Natural killer cell (primary cell): ENCODE measurements at regions not wholly inside any gene's neighbourhood (a gene's known extent, or its start where the extent isn't known, plus 50 kb on each side); places are given as distances from the start of the nearest gene placed in this dataset.

Experiments used
- ATAC-seq, 3 donors: fragments of 150-1000 bp in 2 of 3; fragments of 200-7000 bp in 1 of 3; cut with Tn5 transposase; 1 replicate in 1 of 3; 2 replicates in 2 of 3; pipeline ENCODE4 v1.10.0; 2021; ENCODE audit warnings: mild to moderate bottlenecking in 2 of 3, moderate library complexity in 2 of 3
- DNase-seq, 2 donors: peaks; one replicate each; pipeline versions ENCODE4 v3.0.0 to v3.0.0-alpha.2; 2013 to 2021; ENCODE audit warnings: mixed read lengths in 1 of 2
- H3K27ac ChIP-seq: one replicate; pipeline ENCODE4 v1.5.1; 2013; ENCODE audit warnings: mild to moderate bottlenecking, low read length
- H3K27me3 ChIP-seq: one replicate; pipeline ENCODE4 v1.6.1; 2013; ENCODE audit warnings: low read length; ENCODE audit not compliant: control insufficient read depth, insufficient read depth
- H3K36me3 ChIP-seq: one replicate; pipeline ENCODE4 v1.6.1; 2013; ENCODE audit warnings: low read length; ENCODE audit not compliant: control insufficient read depth, insufficient read depth
- H3K4me1 ChIP-seq: one replicate; pipeline ENCODE4 v1.6.1; 2013; ENCODE audit warnings: low read length; ENCODE audit not compliant: control insufficient read depth, insufficient read depth
- H3K4me3 ChIP-seq: one replicate; pipeline ENCODE4 v1.5.1; 2013; ENCODE audit warnings: low read length
- H3K9me3 ChIP-seq: one replicate; pipeline ENCODE4 v1.6.1; 2013; ENCODE audit warnings: low read length; ENCODE audit not compliant: control insufficient read depth, insufficient read depth
- H3K27ac Mint-ChIP-seq, 2 donors: one replicate each; pipeline ENCODE4 v1.8.0; 2022; ENCODE audit warnings: mild to moderate bottlenecking in 2 of 2, mixed read lengths in 2 of 2, moderate library complexity in 1 of 2
- H3K27me3 Mint-ChIP-seq, 2 donors: one replicate each; pipeline ENCODE4 v1.8.0; 2022; ENCODE audit warnings: low read depth in 2 of 2, mixed read lengths in 2 of 2
- H3K36me3 Mint-ChIP-seq: one replicate; pipeline ENCODE4 v1.8.0; 2022; ENCODE audit warnings: mixed read lengths
- H3K4me1 Mint-ChIP-seq, 2 donors: one replicate each; pipeline ENCODE4 v1.8.0; 2022; ENCODE audit warnings: mixed read lengths in 2 of 2
- H3K4me3 Mint-ChIP-seq: one replicate; pipeline ENCODE4 v1.8.0; 2022; ENCODE audit warnings: mild to moderate bottlenecking, moderate library complexity, mixed read lengths
- H3K9me3 Mint-ChIP-seq, 2 donors: one replicate each; pipeline ENCODE4 v1.8.0; 2022; ENCODE audit warnings: mixed read lengths in 2 of 2
- WGBS: methylation state at CpG from one replicate; pipeline ENCODE4 v1.1.7; 2013; ENCODE audit warnings: missing lambda C conversion rate; ENCODE audit not compliant: insufficient coverage; 5-methylcytosine and 5-hydroxymethylcytosine counted together
- intact Hi-C: fragments of 100-400 bp; cut with micrococcal nuclease; formaldehyde crosslinking; loops from one replicate; pipeline ENCODE4 v1.14.2; 2022
- TF ChIP-seq, protein P1 (sequence below): fragments of 200-600 bp; IDR thresholded peaks from one replicate; pipeline ENCODE4 v1.8.0; 2022; ENCODE audit warnings: antibody characterized with exemption

DNA sequence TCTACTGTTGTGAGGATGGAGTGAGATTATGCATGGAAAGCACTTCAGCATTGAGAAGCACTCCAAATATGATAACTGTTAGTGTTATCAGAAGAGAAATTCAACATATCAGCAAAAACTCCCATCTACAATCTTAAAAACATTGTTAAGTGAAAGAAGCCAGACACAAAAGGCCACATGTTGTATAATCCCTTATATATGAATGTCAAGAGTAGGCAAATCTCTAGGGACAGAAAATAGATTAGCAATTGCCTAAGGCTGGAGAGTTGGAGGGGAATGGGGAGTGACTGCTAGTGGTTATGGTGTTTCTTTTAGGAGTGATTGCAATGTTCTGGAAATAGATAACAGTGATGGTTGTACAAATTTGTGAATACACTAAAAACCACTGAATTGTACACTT is 122.5 kb upstream of the LNX1 start:
- Histone ChIP-seq H3K4me3 (no peak overlapping the region), H3K9me3 (no peaks in the 10 kb centered on the region), H3K4me1 (no peaks in the 10 kb centered on the region), H3K27ac (no peak overlapping the region), H3K27me3 (no peaks in the 10 kb centered on the region), H3K36me3 (no peaks in the 10 kb centered on the region)
- TF ChIP-seq, protein P1, sequence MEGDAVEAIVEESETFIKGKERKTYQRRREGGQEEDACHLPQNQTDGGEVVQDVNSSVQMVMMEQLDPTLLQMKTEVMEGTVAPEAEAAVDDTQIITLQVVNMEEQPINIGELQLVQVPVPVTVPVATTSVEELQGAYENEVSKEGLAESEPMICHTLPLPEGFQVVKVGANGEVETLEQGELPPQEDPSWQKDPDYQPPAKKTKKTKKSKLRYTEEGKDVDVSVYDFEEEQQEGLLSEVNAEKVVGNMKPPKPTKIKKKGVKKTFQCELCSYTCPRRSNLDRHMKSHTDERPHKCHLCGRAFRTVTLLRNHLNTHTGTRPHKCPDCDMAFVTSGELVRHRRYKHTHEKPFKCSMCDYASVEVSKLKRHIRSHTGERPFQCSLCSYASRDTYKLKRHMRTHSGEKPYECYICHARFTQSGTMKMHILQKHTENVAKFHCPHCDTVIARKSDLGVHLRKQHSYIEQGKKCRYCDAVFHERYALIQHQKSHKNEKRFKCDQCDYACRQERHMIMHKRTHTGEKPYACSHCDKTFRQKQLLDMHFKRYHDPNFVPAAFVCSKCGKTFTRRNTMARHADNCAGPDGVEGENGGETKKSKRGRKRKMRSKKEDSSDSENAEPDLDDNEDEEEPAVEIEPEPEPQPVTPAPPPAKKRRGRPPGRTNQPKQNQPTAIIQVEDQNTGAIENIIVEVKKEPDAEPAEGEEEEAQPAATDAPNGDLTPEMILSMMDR: no peak
- Mint-ChIP-seq H3K4me1 (no peaks in the 10 kb centered on the region), H3K9me3 (no peaks in the 10 kb centered on the region), H3K36me3 (no peaks in the 10 kb centered on the region), H3K27ac (no peak overlapping the region), H3K27me3 (peaks cover 0 to 6% of the 10 kb centered on the region in 2 donors), H3K4me3 (no peak overlapping the region)
- ATAC-seq (no peak), DNase-seq (no peak)
- intact Hi-C loops: no loop called here

DNA sequence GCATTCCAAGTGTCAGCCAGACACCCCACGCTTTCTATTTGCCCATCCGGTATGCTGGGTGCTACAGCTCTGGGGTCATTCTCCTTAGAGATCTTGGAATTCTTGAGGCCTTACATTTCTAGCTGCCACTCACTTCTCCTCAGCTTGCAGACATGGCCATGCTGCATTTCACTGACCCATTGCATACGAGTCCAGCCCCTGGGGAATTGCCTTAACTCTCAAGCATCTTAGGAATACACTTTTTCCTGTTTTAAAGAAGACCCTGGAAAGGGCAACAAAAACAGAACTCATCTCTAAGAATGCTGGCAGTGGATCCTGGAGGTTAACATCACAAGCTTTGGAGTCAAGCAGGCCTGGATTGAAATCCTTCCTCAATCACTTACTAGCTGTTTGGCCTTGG is 122.0 kb upstream of the LNX1 start:
- no peak overlapping the region for H3K27ac ChIP-seq
- intact Hi-C loops: no loop called here
- WGBS: 91% methylated on average over 3 of the region's 3 CpGs
- no peaks in the 10 kb centered on the region for H3K36me3 ChIP-seq
- Mint-ChIP-seq H3K27me3 (peaks cover 0 to 6% of the 10 kb centered on the region in 2 donors), H3K4me1 (no peaks in the 10 kb centered on the region), H3K4me3 (no peak overlapping the region), H3K9me3 (no peaks in the 10 kb centered on the region), H3K36me3 (no peaks in the 10 kb centered on the region), H3K27ac (no peak overlapping the region)
- no peaks in the 10 kb centered on the region for H3K4me1 ChIP-seq
- ATAC-seq: no peak
- no peak for DNase-seq
- TF ChIP-seq, protein P1: no peak
- no peaks in the 10 kb centered on the region for H3K27me3 ChIP-seq
- H3K9me3 ChIP-seq: no peaks in the 10 kb centered on the region
- no peak overlapping the region for H3K4me3 ChIP-seq

DNA sequence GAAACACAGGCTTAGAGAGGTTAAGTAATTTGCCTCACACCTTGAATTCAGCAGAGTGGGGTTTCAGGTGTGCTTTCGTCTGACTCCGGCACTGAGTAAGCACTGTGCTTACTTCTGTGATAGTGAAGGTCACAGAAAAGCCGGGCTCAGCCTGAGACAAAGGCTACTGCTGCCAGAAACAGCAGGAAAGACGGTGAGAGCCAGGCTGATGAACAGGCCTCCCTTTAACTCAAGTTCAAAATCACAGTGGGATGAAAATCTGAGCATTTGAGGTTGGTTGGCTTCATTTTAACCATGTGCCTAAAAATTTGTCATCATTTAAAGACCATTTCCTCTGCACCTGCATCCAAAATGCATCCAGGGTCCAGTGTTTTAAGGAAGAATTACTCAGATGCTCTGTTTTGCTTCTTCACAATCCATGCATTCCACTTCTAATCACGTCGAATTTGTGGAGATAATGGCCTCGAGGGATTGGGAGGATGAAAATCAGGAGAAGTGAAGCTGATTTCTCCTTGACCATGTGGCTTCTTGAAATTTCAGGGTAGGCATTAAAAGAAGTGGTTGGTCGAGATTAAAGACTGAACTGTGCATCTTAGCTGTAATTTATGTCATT is 121.2 kb upstream of the LNX1 start:
- H3K27ac Mint-ChIP-seq: no peak overlapping the region
- H3K27me3 ChIP-seq: no peaks in the 10 kb centered on the region
- no peaks in the 10 kb centered on the region for H3K4me1 Mint-ChIP-seq
- TF ChIP-seq, protein P1: no peak
- ATAC-seq: no peak
- DNase-seq: no peak
- no peaks in the 10 kb centered on the region for H3K4me1 ChIP-seq
- no peaks in the 10 kb centered on the region for H3K9me3 ChIP-seq
- H3K27ac ChIP-seq: no peak overlapping the region
- no peaks in the 10 kb centered on the region for H3K36me3 ChIP-seq
- peaks cover 0 to 6% of the 10 kb centered on the region in 2 donors for H3K27me3 Mint-ChIP-seq
- whole genome bisulfite sequencing: 86% methylated on average over 8 of the region's 8 CpGs
- no peak overlapping the region for H3K4me3 ChIP-seq
- H3K9me3 Mint-ChIP-seq: no peaks in the 10 kb centered on the region
- intact Hi-C loops: no loop called here
- H3K36me3 Mint-ChIP-seq: no peaks in the 10 kb centered on the region
- no peak overlapping the region for H3K4me3 Mint-ChIP-seq

DNA sequence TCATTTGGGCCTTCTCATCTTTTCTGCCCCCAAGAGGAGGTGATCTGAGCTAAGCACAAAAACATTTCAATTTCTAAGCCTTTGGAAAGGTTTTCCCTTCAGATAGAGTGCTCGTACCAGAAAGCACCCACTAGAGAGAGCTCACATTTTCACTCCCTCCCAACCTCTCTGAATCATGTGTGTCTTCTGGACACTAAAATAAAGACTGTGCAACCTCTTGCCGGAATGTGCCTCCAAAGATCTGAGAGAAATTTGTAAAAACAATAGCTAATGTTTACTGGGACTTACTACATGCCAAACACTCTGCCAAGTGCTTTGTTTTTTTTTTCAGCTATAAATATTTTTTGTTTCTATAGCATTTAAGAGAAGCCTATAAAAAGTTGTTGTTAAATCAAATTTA is 120.6 kb upstream of the LNX1 start:
- no peaks in the 10 kb centered on the region for H3K36me3 Mint-ChIP-seq
- no peak overlapping the region for H3K4me3 ChIP-seq
- H3K27ac Mint-ChIP-seq: no peak overlapping the region
- 100% methylated on average over 2 of the region's 2 CpGs for WGBS
- no peaks in the 10 kb centered on the region for H3K9me3 ChIP-seq
- no peak overlapping the region for H3K4me3 Mint-ChIP-seq
- H3K4me1 ChIP-seq: no peaks in the 10 kb centered on the region
- H3K27me3 ChIP-seq: no peaks in the 10 kb centered on the region
- H3K4me1 Mint-ChIP-seq: no peaks in the 10 kb centered on the region
- H3K27me3 Mint-ChIP-seq: peaks cover 0 to 5% of the 10 kb centered on the region in 2 donors
- TF ChIP-seq, protein P1: no peak
- no peak overlapping the region for H3K27ac ChIP-seq
- ATAC-seq (no peak), DNase-seq (no peak)
- no peaks in the 10 kb centered on the region for H3K36me3 ChIP-seq
- no peaks in the 10 kb centered on the region for H3K9me3 Mint-ChIP-seq
- intact Hi-C loops: no loop called here
